HG02870 (cell line): ENCODE measurements at regions not wholly inside any gene's neighbourhood (a gene's known extent, or its start where the extent isn't known, plus 50 kb on each side); places are given as distances from the start of the nearest gene placed in this dataset.
"Not testable (repeated sequence)": the region's sequence is repeated elsewhere in the genome, so short reads cannot be mapped to it uniquely, and the experiment has no call there.

Experiments used
- ATAC-seq: cut with Tn5 transposase; IDR thresholded peaks from one replicate; pipeline ENCODE4 v1.9.1; 2021; ENCODE audit warnings: mild to moderate bottlenecking, moderate library complexity; ENCODE audit not compliant: unreplicated experiment

DNA sequence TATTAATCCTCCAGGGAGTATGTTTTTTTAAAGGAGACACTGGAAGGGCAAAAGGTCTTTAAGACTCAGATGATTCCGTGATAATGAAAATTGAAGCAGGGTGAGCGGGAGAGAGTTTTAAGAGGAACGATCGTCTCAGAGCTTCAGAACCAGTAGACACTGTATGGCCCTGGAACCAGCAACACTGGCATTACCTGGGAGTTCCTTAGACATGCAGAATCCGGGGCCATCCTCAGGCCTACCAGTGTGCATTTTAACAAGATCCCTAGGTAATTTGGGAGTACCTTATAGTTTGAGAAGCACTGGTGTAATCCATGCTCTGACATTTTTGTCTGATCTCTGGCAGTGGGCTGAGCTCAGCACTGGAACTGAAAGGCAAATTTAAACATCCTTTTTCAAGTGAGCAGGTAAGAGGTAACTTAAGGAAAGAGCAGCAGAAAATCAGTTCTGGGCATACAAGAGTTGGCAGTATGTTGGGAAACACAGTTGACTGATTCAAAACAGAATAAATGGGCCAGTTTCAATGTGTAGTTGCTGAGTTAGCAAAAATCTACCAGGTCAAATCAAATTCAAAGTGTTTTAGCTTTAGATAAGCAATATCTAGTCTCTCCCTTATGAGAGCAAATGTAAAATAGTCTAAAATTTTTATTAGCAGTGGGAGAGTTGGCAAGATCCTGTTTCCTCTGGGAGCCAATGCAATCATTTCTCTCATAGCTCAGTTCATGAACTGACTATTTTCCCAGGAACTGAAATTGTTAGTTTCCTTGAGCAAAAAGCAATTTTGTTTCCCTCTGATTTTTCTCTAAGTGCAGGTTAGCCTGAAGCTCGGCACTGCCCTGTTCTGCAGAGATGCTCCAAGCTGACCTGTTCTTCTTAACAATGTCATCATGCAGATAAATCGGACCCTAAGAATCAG is 97.2 kb upstream of the ELMO1 start:
- ATAC-seq, result no peak

DNA sequence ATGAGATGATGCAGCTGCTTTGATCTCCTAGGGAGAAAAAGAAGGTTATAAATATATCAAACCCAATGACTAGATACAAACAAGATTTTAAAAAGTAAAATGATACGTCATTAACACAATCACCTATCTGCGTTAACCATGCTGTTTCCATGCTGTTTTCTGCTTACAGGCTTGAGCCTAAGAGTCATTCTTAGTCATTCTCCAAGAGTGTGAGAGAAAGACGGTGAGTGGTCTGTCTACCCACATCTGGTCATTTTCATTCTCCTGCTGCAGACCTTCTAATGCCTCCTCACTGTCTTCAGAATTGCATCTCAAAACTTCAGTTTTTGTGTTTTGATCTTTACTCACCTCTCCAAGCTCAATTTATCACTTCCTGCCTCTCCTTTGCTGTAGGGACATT is 98.0 kb upstream of the ELMO1 start:
- ATAC-seq, result no peak

DNA sequence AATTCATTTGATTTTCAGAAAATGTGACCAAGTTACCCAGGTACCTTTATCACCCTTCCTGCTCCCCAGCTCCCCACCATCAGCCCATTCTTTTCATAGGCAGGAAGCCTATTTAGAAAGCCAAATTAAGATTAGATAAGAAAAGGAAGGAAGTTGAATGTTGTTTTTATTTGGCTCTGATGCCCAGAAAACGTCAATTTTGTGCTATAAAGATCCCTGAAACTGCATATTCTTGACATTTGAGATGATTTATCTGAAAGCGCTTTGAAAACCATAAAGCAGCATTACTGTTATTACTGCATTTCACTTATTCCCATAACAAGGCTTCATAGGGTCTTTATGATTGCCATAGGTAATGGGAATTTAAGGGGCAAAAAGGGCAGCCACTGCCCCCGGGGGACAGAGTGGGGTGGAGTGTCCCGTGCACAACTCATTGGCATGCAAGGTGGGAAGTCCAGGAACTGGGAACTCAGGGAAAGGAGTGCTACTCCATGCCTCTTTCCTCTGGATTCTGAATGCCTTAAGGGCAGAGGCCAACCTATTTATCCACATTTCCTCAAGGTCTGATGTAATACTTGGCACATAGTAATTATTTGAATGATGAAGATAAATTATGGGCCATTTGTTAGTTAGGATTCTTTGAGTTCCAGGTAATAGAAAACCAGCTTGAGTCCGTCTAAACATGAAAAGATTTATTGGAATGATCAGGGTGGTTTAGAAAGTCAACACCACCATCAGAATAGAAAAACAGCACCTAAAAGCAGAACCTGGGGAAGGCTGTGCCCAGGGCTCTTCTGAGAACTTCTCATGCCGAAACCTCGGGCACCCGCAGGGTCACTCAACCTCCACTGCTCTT is 100.6 kb upstream of the ELMO1 start:
- no peak for ATAC-seq

DNA sequence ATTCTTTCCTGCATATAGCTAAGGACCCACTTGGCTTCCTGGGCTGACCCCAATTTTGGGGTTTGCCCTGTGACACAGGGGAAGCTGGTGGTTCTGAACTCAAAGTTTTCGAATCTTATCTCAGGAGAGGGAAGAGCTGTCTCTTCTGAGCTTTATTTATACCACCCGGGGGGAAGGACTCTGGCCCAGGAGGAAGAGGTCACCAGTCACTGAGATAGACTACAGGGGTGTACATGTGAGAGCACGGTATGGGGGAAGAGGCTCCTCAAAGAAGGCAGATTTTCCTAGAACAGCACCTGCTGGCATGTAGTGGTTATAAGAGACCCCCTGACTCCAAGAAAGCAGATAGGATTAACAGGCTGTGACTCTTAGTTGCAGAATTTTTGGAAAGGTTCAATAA is 101.8 kb upstream of the ELMO1 start:
- no peak for ATAC-seq

DNA sequence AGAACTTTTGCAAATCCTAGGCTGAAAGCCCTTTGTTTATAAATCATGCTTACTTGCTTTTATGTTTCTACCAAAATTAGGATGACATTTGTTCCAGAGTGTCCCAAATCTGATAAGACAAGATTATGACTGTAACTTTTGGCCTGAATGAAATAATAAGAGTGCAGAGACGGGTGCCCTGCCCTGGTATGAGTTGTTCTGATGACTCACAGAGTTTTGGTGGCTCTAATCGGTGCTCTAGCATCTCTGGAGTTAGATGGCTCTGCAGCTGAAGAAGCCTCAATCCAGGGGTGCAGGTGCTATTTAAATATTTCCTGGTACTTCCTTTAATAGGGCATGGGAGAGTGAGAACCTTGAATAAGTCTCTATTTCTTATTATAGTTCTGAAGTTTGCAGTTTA is 102.2 kb upstream of the ELMO1 start:
- ATAC-seq, result no peak

DNA sequence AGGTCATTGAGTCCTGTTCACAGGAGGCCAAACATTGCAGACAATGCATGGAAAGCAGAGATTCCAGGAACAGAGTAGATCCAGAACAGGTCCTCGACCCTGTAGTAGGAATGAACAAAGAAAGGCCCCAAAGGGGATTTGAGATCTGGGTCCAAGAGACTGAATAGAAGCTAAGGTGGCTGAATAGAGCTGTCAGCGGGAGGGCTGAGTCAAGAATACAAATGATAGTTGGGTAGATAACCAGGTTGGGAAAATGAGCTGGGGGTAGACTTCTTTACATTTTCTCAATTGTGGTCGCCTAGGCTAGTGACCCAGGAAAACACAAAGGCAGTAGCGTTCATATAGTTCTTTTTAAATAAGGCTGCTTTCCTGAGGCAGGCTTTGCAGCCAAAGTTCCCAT is 103.4 kb upstream of the ELMO1 start:
- ATAC-seq, result no peak

DNA sequence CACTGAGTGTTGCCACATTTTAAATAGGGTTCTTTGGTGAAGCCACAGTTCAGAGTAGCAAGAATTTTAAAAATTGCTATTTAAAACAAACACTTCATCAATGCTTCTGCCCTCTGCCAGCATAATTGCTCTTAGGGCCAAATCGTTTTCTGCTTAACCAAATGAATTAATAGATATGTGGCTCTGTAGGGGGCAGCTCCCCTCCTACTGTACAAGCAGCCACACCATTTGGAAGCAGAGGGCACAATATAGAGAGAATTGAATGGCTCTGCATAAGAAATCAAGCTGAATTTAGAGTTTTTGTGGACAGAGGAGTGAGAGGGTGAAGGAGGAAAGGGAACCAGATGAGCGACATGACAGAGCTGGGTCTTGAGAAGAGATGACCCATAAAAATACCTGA is 103.8 kb upstream of the ELMO1 start:
- not testable (repeated sequence) for ATAC-seq

DNA sequence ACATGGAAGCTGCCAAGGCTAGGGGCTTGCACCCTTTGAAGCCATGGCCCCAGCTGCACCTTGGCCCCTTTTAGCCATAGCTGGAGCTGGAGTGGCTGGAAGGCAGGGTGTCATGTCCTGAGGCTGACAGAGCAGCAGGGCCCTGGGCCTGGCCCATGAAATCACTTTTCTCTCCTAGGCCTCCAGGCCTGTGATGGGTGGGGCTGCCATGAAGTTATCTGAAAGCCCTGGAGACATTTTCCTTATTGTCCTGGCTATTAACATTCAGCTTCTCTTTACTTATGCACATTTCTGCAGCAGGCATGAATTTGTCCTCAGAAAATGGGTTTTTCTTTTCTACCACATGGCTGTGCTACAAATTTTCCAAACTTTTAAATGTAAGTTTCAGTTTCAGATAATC is 106.9 kb upstream of the ELMO1 start:
- no peak for ATAC-seq

DNA sequence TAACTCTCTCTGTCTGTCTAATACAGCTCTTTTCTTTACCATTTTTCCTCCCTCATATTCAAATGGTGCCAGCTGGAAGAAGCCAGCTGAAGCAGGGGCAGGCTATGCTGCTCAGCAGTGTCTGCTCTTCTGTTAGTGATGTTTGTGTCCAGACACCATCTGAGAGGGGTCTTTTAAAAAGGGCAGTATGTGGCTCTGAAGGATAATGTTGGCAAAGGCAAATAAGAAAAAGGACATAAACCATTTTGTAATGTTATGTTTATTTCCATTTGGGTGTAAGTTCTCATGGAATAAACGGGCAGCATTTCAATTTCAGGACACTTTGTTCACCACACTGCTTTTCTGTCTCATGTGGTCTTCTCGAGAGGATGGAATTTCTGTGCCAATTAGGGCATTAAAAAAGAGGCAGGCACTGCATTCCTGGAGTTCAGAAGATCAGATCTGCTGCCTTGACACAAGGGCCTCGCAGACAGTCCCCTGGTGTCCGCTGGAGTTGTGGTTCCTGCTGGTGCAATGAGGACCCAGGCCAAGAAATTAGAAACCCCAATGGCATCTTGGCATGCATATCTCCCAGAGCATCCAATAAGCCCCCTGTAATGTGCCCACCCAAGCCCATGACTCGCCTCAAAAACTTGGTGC is 109.0 kb upstream of the ELMO1 start:
- ATAC-seq, result no peak

DNA sequence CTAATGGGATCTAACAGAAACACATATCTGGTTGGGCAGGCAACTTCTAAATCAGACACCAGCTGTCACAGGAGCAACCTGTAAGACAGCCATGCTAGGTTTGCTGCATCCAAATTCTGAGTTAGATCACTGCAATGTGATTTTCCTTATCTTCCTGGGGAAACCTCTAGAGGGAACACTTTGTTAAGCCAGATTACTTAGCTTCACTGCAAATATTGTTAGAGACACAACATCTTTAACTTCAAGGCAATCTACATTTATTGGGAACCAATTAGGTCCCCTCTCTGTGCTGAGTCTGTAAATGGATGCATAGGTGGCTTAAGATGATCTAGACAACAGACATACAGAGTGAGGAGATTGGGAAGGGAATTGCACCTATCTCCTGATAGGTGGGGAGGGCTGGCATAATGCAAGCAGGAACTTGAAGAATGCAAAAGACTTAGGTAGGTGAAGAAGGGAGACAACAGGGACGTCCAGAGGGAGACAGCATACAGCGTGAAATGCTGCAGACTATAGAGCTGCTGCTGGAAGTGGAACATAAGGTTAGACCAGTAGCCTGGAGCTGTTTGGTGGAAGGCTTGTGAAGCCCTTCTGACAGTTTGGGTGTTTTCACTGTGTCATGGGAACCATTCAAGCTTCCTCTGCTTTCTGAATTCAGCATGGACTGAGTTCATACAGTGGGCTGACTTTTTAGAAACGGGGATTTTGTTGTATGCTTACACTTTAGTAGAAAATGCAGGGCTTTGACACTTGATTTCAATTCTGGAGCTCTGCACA is 109.8 kb upstream of the ELMO1 start:
- no peak for ATAC-seq

DNA sequence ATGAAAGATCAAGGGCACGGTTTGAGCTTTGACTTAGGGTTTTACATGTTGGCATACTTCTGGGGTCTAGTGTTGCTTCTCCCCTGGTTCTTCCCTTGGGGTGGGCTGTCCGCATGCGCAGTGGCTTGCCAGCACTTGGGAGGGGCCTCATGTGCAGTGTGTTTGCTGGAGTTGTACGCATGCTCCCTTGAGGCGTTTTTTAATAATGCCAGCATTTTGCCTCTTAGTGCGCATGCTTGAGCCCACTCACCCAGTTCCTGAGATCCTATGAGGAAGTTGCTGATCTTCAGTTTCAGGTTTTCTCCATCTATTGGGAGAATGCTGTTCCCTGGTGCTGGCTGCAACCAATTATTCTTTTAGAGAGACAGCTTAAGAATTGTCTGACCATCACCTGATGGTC is 113.4 kb upstream of the GPR141 start:
- ATAC-seq, result no peak

DNA sequence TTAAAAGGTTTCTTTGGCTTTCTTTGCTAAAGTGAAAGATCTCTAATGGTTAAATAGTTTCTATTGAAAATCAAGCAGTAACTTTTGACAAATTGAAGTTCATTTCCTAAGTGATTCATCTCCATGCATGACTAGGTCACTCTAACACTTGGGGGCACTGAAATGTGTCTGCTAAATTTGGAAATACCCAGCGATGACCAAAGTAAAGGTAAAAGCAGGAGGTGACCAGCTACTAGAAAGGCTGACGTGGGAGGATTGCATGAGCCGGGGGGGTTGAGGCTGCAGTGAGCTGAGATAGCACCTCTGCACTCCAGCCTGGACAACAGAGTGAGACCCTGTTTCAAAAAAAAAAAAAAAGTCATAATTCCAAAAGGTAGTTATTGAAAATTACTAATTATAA is 111.8 kb upstream of the GPR141 start:
- no peak for ATAC-seq

DNA sequence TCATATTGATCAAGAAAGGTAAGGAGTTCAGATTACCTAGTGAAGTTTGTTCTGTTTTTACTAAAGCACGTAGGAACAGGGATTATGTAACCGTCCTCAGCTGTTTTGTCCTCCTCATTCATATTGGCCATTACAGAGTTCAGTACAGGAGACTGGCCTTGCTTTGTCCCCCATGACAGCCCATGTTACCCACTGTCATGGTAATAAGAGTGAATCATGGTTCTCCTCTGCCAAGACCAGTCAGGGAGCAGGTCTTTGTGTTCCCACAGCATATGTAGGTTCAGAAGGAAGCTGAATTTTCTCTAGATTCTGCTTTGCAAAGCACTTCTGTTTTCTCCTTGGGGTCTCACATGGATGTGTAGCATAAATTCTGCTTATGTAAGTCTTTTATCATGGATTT is 106.2 kb upstream of the GPR141 start:
- no peak for ATAC-seq

DNA sequence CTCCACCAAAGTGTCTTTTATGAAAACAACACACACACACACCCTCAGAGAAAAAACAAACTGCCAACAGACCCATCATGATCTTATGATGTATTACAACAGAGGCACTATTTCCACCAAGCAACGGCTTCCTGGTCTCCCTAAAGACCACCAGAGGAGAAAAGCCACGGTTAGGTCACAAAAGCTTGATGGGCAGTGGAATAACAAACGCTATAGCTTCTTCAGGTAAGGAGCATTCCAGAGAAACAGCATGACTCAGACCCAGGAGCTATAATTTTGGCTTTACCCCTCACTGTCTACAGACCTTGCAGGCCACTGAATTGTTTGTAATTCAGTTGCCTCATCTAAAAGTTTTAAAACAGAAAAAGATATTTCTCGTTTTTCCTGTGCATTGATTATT is 105.7 kb upstream of the GPR141 start:
- ATAC-seq, result no peak

DNA sequence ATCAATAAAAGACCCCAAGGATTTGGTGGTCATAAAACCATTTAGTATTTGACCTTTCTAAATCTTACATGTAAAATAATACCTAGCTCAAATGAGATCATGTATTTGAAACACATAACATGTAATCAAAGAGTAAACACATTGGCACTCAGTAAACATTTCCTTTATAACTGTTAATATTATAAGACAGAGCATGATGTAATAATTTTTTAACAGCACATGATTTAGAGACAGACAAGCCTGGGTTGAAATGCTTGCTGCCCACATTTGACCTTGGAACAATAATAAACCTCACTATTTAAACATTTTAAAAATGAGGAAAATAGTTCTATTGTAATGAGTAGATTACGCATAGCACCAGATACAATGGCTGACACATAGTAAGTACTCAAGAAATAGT is 105.2 kb upstream of the GPR141 start:
- no peak for ATAC-seq

DNA sequence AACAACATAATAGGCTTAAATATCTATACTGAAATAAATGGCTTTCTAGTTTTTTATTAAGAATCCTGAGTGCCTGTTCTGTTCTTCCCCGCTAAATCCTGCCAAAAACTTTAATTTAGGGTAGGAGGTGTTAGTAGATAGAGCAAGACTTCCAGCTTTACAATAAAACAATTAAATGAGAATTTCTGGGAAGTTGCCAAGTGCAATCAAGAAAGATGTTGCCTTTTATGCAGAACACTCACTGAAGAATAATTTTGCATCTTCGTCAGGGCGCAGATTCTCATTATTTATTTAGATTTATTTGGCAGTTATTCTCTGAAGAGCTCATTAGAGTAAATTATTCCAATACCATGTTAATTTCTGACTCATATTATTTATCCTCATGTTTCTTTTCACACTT is 103.2 kb upstream of the GPR141 start:
- no peak for ATAC-seq

DNA sequence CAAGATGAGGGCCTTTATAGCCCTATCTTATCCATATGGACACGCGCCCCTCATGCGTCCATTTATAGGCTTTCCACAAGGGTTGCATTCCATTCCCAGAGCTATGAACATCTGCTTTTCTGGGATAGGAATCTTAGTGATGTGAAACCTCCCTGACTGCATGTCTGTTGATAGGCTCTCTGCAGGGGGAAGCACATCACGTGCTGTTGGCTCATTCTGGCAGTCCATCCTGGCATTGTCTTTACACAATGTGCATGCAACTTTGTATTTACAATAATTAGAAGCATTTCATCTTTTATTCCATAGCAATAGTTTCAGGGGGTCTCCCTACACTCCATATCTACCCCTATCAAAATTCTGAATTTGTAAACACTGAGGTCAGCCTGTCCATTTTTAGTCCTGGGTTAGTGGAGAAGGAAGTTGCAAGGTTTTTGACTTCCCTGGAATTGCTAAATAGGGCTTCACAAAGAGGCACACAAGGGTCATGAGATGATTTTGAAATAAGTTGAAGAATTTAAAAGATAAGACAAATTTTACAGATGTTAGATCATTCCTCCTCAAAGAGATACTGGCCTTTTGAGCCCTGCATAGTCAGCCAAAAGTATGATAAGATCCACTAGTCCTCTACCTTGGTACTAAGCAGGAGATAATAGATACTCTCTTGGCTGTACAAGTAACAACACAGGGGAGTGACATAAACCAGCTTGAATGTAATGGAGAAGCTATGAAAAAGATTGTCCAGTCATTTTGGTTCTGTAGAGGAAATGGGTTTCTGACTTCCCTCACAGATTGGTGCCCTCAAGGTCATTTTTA is 98.7 kb upstream of the GPR141 start:
- ATAC-seq, result not testable (repeated sequence)

DNA sequence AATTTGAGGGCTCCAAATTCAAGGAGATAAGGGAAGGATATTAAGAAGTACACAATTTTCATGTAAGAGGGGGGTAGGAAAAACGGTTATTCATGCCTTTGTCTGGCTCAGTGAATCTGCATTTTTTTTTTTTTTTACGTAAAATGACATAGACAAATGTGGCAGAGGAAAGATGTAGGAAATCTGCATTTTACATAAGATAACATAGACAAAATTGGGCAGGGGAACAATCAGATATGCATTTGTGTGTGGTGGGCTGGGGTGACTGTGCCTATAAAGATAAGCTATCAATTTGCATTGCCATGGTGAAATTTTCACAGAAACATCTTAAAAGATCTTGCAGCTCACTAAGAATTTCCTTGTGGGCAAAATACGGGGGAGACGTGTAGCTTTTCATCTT is 92.7 kb upstream of the GPR141 start:
- ATAC-seq, result no peak

DNA sequence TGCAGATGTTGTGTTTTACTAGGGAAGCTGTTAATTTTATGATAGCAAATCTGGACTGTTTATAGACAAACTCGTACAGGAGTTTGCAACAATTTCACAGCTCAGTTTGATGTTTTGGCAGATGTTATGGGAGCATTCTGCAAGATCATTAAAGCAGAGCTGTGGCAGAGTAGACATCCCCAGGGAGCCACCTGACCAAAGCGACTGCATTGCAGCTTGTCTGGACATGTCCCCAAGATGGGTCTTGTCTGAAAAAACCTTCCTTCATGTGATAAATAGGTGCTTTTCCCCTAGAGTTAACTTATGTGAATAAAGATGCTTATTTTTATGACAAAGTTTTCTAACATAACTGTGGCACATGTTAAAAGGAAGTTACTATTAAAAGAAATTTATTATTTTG is 91.2 kb upstream of the GPR141 start:
- ATAC-seq, result no peak

DNA sequence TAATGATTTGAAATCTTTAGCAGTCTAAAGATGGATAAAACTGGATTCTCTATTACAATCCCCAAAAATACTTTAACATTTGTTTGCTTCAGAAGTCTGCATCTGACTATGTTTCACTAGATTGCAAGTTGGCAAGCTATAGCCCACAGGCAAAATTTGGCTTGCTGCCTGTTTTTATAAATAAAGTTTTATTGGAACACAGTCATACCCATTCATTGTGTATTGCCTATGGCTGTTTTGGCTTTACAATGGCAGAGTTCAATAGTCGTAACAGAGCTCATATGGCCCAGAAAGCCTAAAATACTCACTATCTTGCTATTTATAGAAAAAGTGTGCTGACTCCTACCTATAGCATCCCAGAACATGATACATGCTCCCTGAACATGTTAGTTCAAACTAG is 89.0 kb upstream of the GPR141 start:
- ATAC-seq, result no peak
